Heart right ventricle (tissue), 16 donors: ENCODE measurements at regions not wholly inside any gene's neighbourhood (a gene's known extent, or its start where the extent isn't known, plus 50 kb on each side); places are given as distances from the start of the nearest gene placed in this dataset.

Experiments
- ATAC-seq, 8 donors: fragments of 200-7000 bp; cut with Tn5 transposase; one replicate each; pipeline ENCODE4 v1.9.1; 2020; ENCODE audit warnings: mild to moderate bottlenecking in 8 of 8, moderate library complexity in 8 of 8, moderate number of reproducible peaks in 1 of 8
- DNase-seq, 2 donors: peaks; one replicate each; pipeline ENCODE4 v3.0.0-alpha.2; 2020
- H3K27ac ChIP-seq, 10 donors: fragments of 200-600 bp; sonication (generic) in 2 of 10; one replicate each; pipeline versions ENCODE4 v1.5.0 to v1.8.0; 2020 to 2022; ENCODE audit warnings: mild to moderate bottlenecking in 3 of 10
- H3K27me3 ChIP-seq, 7 donors: fragments of 200-600 bp; one replicate each; pipeline ENCODE4 v1.8.0; 2021 to 2022; ENCODE audit warnings: mild to moderate bottlenecking in 2 of 7
- H3K36me3 ChIP-seq, 9 donors: fragments of 200-600 bp; sonication (generic) in 1 of 9; one replicate each; pipeline versions ENCODE4 v1.5.0 to v1.8.0; 2020 to 2022; ENCODE audit warnings: mild to moderate bottlenecking in 2 of 9
- H3K4me1 ChIP-seq, 9 donors: fragments of 200-600 bp; sonication (generic) in 1 of 9; one replicate each; pipeline versions ENCODE4 v1.5.0 to v1.8.0; 2020 to 2022; ENCODE audit warnings: mild to moderate bottlenecking in 4 of 9
- H3K4me3 ChIP-seq, 10 donors: fragments of 200-600 bp; sonication (generic) in 2 of 10; one replicate each; pipeline versions ENCODE4 v1.5.0 to v1.8.0; 2020 to 2022; ENCODE audit warnings: mild to moderate bottlenecking in 7 of 10, moderate library complexity in 2 of 10
- H3K9me3 ChIP-seq, 11 donors: fragments of 200-600 bp in 10 of 11; sonication (generic) in 2 of 11; one replicate each; pipeline versions ENCODE4 v1.5.0 to v1.8.0; 2013 to 2022; ENCODE audit warnings: mild to moderate bottlenecking in 2 of 11, control low read depth in 1 of 11, moderate library complexity in 1 of 11
- WGBS, 2 donors: extraction: QIAGEN DNeasy Blood & Tissue Kit; methylation state at CpG; one replicate each; pipeline ENCODE4 v1.1.7; 2013; ENCODE audit warnings: inconsistent platforms in 1 of 2; 5-methylcytosine and 5-hydroxymethylcytosine counted together
- intact Hi-C, 10 donors: fragments of 100-400 bp; cut with DNase I; formaldehyde crosslinking; loops; one replicate each; pipeline versions ENCODE4 v1.11.1 to v1.14.2; 2022
- TF ChIP-seq, protein P1 (sequence below), 9 donors: fragments of 200-600 bp; sonication (generic) in 2 of 9; IDR thresholded peaks; one replicate each; pipeline versions ENCODE4 v1.5.0 to v1.8.0; 2021 to 2022; ENCODE audit warnings: antibody characterized with exemption in 9 of 9, mild to moderate bottlenecking in 5 of 9, moderate library complexity in 1 of 9
- donor health status: Arrhythmogenic right ventricular cardiomyopathy.
- donor health status: ischemic (EF 13 %, LVEDD 7.1; RV severe dilation, severe dysfunction).
- donor health status: healthy with polysubstance abuse.
- donor health status: DM: no; HTN: yes; CAD: no.
- donor health status: DM: no; HTN: no; CAD: no.
- donor health status: ischemic (EF 25% LVEDD 6.9; RV normal size, moderate dysfunction).
- donor health status: ischemic (EF 25% LVEDD 5.7; RV mildly dilated, moderate dysfunction).
- donor health status: healthy.
- donor health status: DM: yes; HTN: yes; CAD: no.
- donor health status: Ischemic cardiomyopathy.
- donor health status: ischemic (EF 35%, LVEDD 5.7; RV mildly dilated, moderate dysfunction).
- donor health status: nonischemic (EF 11% LVEDD 7.7; RV severe dilation, severe dysfunction).
- donor health status: DM: yes; HTN: yes; CAD: no.
- donor health status: PGD.
- donor health status: ischemic (EF 29% LVEDD 5.4; RV normal size, mild dysfunction).
- donor health status: nonischemic (EF 23%, LVEDD 6.1; RV moderate dilation, normal function).

DNA sequence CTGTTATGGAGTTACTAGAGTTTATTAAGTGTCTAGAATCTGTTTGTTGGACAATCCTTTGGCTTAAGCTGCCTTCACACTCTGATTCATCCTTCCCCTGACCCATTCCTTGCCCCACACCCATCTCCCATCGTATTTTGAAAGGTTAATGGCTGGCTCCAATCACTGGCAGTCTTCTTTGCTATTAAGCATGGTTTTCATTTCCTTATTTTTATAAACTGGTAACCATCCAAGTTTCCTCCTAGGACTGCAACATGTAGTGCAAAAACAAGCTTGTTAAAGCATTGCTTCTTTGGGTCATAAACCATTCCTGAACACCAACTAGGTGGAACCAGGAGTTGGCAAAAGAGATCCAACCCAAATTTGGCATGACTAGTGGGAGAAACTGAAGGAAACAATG lies 148.4 kb downstream of the DTWD1 start:
- no peaks in the 10 kb centered on the region for H3K27me3 ChIP-seq
- no peaks in the 10 kb centered on the region for H3K4me1 ChIP-seq
- TF ChIP-seq, protein P1, sequence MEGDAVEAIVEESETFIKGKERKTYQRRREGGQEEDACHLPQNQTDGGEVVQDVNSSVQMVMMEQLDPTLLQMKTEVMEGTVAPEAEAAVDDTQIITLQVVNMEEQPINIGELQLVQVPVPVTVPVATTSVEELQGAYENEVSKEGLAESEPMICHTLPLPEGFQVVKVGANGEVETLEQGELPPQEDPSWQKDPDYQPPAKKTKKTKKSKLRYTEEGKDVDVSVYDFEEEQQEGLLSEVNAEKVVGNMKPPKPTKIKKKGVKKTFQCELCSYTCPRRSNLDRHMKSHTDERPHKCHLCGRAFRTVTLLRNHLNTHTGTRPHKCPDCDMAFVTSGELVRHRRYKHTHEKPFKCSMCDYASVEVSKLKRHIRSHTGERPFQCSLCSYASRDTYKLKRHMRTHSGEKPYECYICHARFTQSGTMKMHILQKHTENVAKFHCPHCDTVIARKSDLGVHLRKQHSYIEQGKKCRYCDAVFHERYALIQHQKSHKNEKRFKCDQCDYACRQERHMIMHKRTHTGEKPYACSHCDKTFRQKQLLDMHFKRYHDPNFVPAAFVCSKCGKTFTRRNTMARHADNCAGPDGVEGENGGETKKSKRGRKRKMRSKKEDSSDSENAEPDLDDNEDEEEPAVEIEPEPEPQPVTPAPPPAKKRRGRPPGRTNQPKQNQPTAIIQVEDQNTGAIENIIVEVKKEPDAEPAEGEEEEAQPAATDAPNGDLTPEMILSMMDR (IDR thresholded peaks at IDR 0.05): no peak
- DNase-seq (no peak), ATAC-seq (no peak)
- no peak overlapping the region for H3K4me3 ChIP-seq
- H3K9me3 ChIP-seq: peaks cover 0 to 46% (median 16%) of the 10 kb centered on the region in 11 donors
- no peak overlapping the region for H3K27ac ChIP-seq
- H3K36me3 ChIP-seq: no peaks in the 10 kb centered on the region
- intact Hi-C loops: loop anchor here in 1 of 10 donors (10.0 kb wide), 1 partner anchor 64 kb away; no protein-coding TSS in a partner anchor
- WGBS, 2 donors: 21 to 35% methylated on average over 1 of the region's 1 CpG

DNA sequence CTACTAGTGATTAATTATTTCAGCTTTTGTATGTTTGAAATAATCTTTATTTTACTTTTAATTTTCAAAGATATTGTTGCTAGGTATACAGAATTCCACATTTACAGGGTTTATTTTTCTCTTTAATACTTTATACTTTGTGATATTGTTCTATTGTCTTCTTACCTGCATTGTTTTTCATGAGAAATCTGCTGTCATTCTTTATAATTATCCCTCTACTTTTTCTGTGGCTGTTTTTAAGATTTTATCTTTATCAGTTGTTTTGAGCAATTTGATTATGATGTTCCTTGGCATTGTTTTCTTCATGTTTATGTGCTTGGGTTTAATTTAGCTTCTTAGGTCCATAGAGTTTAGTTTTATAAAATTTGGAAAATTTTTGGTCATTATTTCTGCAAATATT lies 168.6 kb downstream of the DTWD1 start:
- TF ChIP-seq, protein P1 (IDR thresholded peaks at IDR 0.05): no peak
- H3K36me3 ChIP-seq: no peaks in the 10 kb centered on the region
- DNase-seq (no peak), ATAC-seq (no peak)
- intact Hi-C loops: no loop called here
- H3K27ac ChIP-seq: no peak overlapping the region
- no peaks in the 10 kb centered on the region for H3K27me3 ChIP-seq
- peaks cover 0 to 40% (median 13%) of the 10 kb centered on the region in 11 donors for H3K9me3 ChIP-seq
- no peak overlapping the region for H3K4me3 ChIP-seq
- no peaks in the 10 kb centered on the region for H3K4me1 ChIP-seq

DNA sequence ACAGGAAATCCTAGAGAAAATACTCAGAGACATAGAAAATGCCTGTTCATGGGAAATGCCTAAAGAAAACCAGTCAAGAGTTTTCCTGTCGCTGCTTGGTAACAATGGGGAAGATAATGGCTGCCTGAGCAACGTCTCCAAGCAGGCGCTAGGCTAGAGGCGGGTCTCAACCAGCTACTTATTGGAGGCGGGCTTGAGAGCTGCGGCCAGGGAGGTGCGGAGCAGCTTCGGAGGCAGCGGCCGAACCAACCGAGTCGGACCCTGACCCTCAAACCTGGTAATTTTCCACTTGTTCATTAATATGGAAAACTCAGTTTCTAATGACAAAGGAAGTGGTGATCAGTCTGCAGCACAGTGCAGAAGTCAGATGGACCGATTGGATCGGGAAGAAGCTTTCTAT lies 173.1 kb downstream of the DTWD1 start:
- H3K27me3 ChIP-seq: no peaks in the 10 kb centered on the region
- no peaks in the 10 kb centered on the region for H3K4me1 ChIP-seq
- peaks cover 0 to 36% (median 10%) of the 10 kb centered on the region in 11 donors for H3K9me3 ChIP-seq
- H3K36me3 ChIP-seq: no peaks in the 10 kb centered on the region
- no peak overlapping the region for H3K4me3 ChIP-seq
- H3K27ac ChIP-seq: no peak overlapping the region
- DNase-seq (no peak), ATAC-seq (no peak)
- intact Hi-C loops: no loop called here
- TF ChIP-seq, protein P1 (IDR thresholded peaks at IDR 0.05): no peak
- 86 to 90% methylated on average over 14 of the region's 14 CpGs for WGBS, 2 donors

DNA sequence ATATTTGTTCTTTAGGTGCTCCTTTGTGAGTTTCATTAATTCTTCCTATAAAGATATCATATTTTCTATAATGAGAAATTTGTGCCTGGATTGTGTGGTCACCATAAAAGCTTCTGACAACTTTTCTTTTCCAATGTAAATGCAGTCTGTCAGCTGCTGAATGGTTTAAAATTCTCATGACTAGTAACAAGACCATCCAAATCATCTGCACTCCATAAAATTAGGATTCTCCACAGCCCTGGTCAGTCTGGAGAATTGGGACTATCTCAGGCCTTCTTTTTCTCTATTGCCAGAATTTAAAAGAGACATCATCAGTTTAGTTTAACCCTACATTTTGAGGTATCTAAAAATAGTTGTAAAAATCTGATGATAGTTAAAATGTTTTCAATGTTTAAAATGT lies 180.9 kb downstream of the DTWD1 start:
- H3K9me3 ChIP-seq: peaks cover 0 to 30% (median 3%) of the 10 kb centered on the region in 11 donors
- TF ChIP-seq, protein P1 (IDR thresholded peaks at IDR 0.05): no peak
- DNase-seq: no peak
- H3K4me1 ChIP-seq: no peaks in the 10 kb centered on the region
- no peak overlapping the region for H3K27ac ChIP-seq
- no peak for ATAC-seq
- intact Hi-C loops: no loop called here
- H3K27me3 ChIP-seq: no peaks in the 10 kb centered on the region
- H3K36me3 ChIP-seq: no peaks in the 10 kb centered on the region
- no peak overlapping the region for H3K4me3 ChIP-seq
